Aorta (tissue), 5 donors: ENCODE measurements at regions not wholly inside any gene's neighbourhood (a gene's known extent, or its start where the extent isn't known, plus 50 kb on each side); places are given as distances from the start of the nearest gene placed in this dataset.
"Not testable (repeated sequence)": the region's sequence is repeated elsewhere in the genome, so short reads cannot be mapped to it uniquely, and the experiment has no call there.

Experiments used
- ATAC-seq: fragments of 200-7000 bp; cut with Tn5 transposase; one replicate; pipeline ENCODE4 v1.9.1; 2022; ENCODE audit warnings: moderate library complexity; ENCODE audit not compliant: low FRiP score
- DNase-seq, 2 donors: peaks; one replicate each; pipeline ENCODE4 v3.0.0-alpha.2; 2020
- H3K27ac ChIP-seq, 2 donors: one replicate each; pipeline ENCODE4 v1.5.1; 2013; ENCODE audit warnings: low read length in 2 of 2, mild to moderate bottlenecking in 2 of 2, moderate library complexity in 2 of 2, control low read depth in 1 of 2, inconsistent platforms in 1 of 2, low read depth in 1 of 2
- H3K27me3 ChIP-seq, 2 donors: one replicate each; pipeline ENCODE4 v1.6.1; 2013; ENCODE audit warnings: control low read depth in 1 of 2, low read length in 1 of 2, mild to moderate bottlenecking in 1 of 2, moderate library complexity in 1 of 2; ENCODE audit not compliant: insufficient read depth in 2 of 2, control insufficient read depth in 1 of 2
- H3K36me3 ChIP-seq, 2 donors: one replicate each; pipeline ENCODE4 v1.6.1; 2013; ENCODE audit warnings: control low read depth in 1 of 2, low read length in 1 of 2, mild to moderate bottlenecking in 1 of 2; ENCODE audit not compliant: insufficient read depth in 2 of 2, control insufficient read depth in 1 of 2
- H3K4me1 ChIP-seq, 2 donors: one replicate each; pipeline ENCODE4 v1.6.1; 2013; ENCODE audit warnings: low read length in 2 of 2, control low read depth in 1 of 2, mild to moderate bottlenecking in 1 of 2, moderate library complexity in 1 of 2; ENCODE audit not compliant: insufficient read depth in 2 of 2, control insufficient read depth in 1 of 2
- H3K4me3 ChIP-seq, 2 donors: one replicate each; pipeline ENCODE4 v1.5.1; 2013; ENCODE audit warnings: low read length in 2 of 2, control low read depth in 1 of 2, mild to moderate bottlenecking in 1 of 2
- H3K9me3 ChIP-seq: one replicate; pipeline ENCODE4 v1.6.1; 2013; ENCODE audit warnings: mild to moderate bottlenecking, low read length; ENCODE audit not compliant: control insufficient read depth
- WGBS, 2 donors: extraction: QIAGEN DNeasy Blood & Tissue Kit; methylation state at CpG; one replicate each; pipeline ENCODE4 v1.1.7; 2013; 5-methylcytosine and 5-hydroxymethylcytosine counted together
- intact Hi-C, 2 donors: fragments of 100-400 bp; cut with DNase I; formaldehyde crosslinking; loops; one replicate each; pipeline versions ENCODE4 v1.14.2 to v1.15.0; 2022
- donor health status: healthy with polysubstance abuse.
- donor health status: Bipolar disorder and iron deficiency.
- donor health status: DM: no; HTN: no; CAD: no.
- donor health status: DM: no; HTN: no; CAD: no.
- donor health status: DM: yes; HTN: yes; CAD: no.

- 55% methylated on average over 3 of the region's 3 CpGs for WGBS, 2 donors
These were observed 219.5 kb upstream of the LRTM1 start for GRCh38 chr3:55147406-55147805.

DNA sequence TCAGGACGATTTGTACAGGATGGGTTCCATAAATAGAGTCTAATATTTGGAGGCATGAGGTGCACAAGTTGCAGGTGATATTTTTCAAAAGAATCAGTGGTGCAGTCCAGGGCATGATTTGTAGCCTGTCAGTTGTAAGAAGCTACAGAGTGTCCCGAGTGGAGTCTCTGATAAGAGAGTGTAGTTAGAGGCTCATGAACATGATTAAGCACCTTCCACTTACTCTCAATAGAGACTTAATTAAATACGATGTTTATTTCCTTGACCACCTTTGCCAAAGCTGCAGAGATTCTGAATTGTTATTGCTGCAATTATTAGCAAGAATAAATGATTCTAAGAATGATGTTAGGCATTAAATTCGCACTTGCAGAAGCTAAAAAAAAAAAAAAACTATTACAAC is 218.4 kb upstream of the LRTM1 start:
- Histone ChIP-seq H3K4me3 (no peak overlapping the region), H3K4me1 (no peaks in the 10 kb centered on the region), H3K9me3 (no peaks in the 10 kb centered on the region), H3K36me3 (no peaks in the 10 kb centered on the region), H3K27me3 (no peaks in the 10 kb centered on the region), H3K27ac (no peak overlapping the region)
- DNase-seq: no peak
- intact Hi-C loops: no loop called here
- 62 to 63% methylated on average over 4 of the region's 4 CpGs for WGBS, 2 donors
- ATAC-seq: no peak

More at GRCh38 chr3:55147406-55147805, 219.5 kb upstream of the LRTM1 start:
- Histone ChIP-seq H3K9me3 (no peaks in the 10 kb centered on the region), H3K27me3 (no peaks in the 10 kb centered on the region), H3K4me1 (no peaks in the 10 kb centered on the region), H3K27ac (no peak overlapping the region), H3K4me3 (no peak overlapping the region), H3K36me3 (no peaks in the 10 kb centered on the region)
- no peak for ATAC-seq
- no peak for DNase-seq
- intact Hi-C loops: no loop called here

- ATAC-seq (no peak), DNase-seq (no peak)
- 66 to 67% methylated on average over 7 of the region's 7 CpGs for WGBS, 2 donors
- Histone ChIP-seq H3K9me3 (no peaks in the 10 kb centered on the region), H3K4me1 (no peaks in the 10 kb centered on the region), H3K36me3 (no peaks in the 10 kb centered on the region), H3K4me3 (no peak overlapping the region), H3K27ac (no peak overlapping the region), H3K27me3 (no peaks in the 10 kb centered on the region)
- intact Hi-C loops: no loop called here
These were observed 216.3 kb upstream of the LRTM1 start for GRCh38 chr3:55144015-55144673.

DNA sequence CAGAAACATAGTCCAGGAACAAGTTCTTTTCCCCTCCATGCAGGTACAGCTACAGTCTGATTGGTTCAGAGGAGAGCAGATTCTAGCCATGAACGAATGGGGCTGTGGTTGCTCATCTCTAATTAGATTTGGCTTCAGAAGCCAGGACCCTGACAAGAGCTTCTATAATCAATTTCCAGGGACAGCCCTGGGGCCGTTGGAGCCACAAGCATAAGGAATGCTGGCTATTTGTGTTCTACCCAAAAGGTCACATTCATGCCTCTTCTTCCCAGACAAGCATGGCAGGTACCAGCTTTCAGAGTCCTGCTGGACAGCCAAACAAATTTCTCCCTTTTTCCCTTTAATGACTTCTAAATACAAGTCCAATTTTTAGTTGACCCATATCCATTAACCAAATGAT is 215.5 kb upstream of the LRTM1 start:
- 31 to 60% methylated on average over 2 of the region's 2 CpGs for WGBS, 2 donors
- Histone ChIP-seq H3K4me3 (no peak overlapping the region), H3K9me3 (no peaks in the 10 kb centered on the region), H3K27me3 (no peaks in the 10 kb centered on the region), H3K36me3 (no peaks in the 10 kb centered on the region), H3K27ac (no peak overlapping the region), H3K4me1 (no peaks in the 10 kb centered on the region)
- DNase-seq: no peak
- intact Hi-C loops: no loop called here
- ATAC-seq: no peak

DNA sequence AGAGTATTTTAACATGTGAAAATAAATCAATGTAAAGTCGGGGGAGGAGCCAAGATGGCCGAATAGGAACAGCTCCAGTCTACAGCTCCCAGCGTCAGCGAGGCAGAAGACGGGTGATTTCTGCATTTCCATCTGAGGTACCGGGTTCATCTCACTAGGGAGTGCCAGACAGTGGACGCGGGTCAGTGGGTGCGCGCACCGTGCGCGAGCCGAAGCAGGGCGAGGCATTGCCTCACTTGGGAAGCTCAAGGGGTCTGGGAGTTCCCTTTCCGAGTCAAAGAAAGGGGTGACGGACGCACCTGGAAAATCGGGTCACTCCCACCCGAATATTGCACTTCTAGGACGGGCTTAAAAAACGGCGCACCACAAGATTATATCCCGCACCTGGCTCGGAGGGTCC is 208.4 kb upstream of the LRTM1 start:
- ATAC-seq, intact Hi-C loops, H3K27ac ChIP-seq, H3K36me3 ChIP-seq, H3K4me1 ChIP-seq, H3K4me3 ChIP-seq, H3K9me3 ChIP-seq, H3K27me3 ChIP-seq, DNase-seq: not testable (repeated sequence)
- WGBS, 2 donors: 94 to 95% methylated on average over 25 of the region's 25 CpGs

GRCh38 chr3:55128225-55128823 is 200.5 kb upstream of the LRTM1 start:
- WGBS, 2 donors: 6 to 8% methylated on average over 8 of the region's 8 CpGs
- peaks cover 0 to 3% of the 10 kb centered on the region in 2 donors for H3K27me3 ChIP-seq
- ATAC-seq (no peak), DNase-seq (no peak)
- no peak overlapping the region for H3K4me3 ChIP-seq
- H3K4me1 ChIP-seq: no peaks in the 10 kb centered on the region
- H3K36me3 ChIP-seq: no peaks in the 10 kb centered on the region
- H3K9me3 ChIP-seq: peaks cover 2% of the 10 kb centered on the region
- intact Hi-C loops: no loop called here
- H3K27ac ChIP-seq: no peak overlapping the region

- H3K9me3 ChIP-seq: peaks cover 2% of the 10 kb centered on the region
- intact Hi-C loops: no loop called here
- 13 to 19% methylated on average over 4 of the region's 4 CpGs for WGBS, 2 donors
These were observed 199.7 kb upstream of the LRTM1 start for GRCh38 chr3:55127565-55127964.

GRCh38 chr3:55124371-55124770 is 196.5 kb upstream of the LRTM1 start:
- ATAC-seq (no peak), DNase-seq (no peak)
- H3K27me3 ChIP-seq: no peaks in the 10 kb centered on the region
- intact Hi-C loops: no loop called here
- H3K4me1 ChIP-seq: no peaks in the 10 kb centered on the region
- H3K36me3 ChIP-seq: no peaks in the 10 kb centered on the region
- H3K4me3 ChIP-seq: no peak overlapping the region
- 76% methylated on average over 4 of the region's 4 CpGs for WGBS, 2 donors
- H3K9me3 ChIP-seq: peaks cover 2% of the 10 kb centered on the region
- no peak overlapping the region for H3K27ac ChIP-seq

More at GRCh38 chr3:55127565-55127964, 199.7 kb upstream of the LRTM1 start:
- DNase-seq (no peak), ATAC-seq (no peak)
- Histone ChIP-seq H3K27me3 (peaks cover 0 to 3% of the 10 kb centered on the region in 2 donors), H3K4me3 (no peak overlapping the region), H3K4me1 (no peaks in the 10 kb centered on the region), H3K36me3 (no peaks in the 10 kb centered on the region), H3K27ac (no peak overlapping the region)
